Astrocyte (in vitro differentiated cells and primary cell): ENCODE measurements at regions not wholly inside any gene's neighbourhood (a gene's known extent, or its start where the extent isn't known, plus 50 kb on each side); places are given as distances from the start of the nearest gene placed in this dataset.

Experiments
- EZH2 ChIP-seq: IDR thresholded peaks from 2 replicates; pipeline ENCODE4 v1.6.1; 2012; ENCODE audit warnings: mild to moderate bottlenecking, low read length, inconsistent platforms; ENCODE audit not compliant: insufficient read depth
- TF ChIP-seq, protein P1 (sequence below): IDR thresholded peaks from 2 replicates; pipeline ENCODE4 v1.5.1; 2011; ENCODE audit warnings: low read depth, mild to moderate bottlenecking, inconsistent platforms, low read length, moderate library complexity; ENCODE audit not compliant: insufficient read depth

DNA sequence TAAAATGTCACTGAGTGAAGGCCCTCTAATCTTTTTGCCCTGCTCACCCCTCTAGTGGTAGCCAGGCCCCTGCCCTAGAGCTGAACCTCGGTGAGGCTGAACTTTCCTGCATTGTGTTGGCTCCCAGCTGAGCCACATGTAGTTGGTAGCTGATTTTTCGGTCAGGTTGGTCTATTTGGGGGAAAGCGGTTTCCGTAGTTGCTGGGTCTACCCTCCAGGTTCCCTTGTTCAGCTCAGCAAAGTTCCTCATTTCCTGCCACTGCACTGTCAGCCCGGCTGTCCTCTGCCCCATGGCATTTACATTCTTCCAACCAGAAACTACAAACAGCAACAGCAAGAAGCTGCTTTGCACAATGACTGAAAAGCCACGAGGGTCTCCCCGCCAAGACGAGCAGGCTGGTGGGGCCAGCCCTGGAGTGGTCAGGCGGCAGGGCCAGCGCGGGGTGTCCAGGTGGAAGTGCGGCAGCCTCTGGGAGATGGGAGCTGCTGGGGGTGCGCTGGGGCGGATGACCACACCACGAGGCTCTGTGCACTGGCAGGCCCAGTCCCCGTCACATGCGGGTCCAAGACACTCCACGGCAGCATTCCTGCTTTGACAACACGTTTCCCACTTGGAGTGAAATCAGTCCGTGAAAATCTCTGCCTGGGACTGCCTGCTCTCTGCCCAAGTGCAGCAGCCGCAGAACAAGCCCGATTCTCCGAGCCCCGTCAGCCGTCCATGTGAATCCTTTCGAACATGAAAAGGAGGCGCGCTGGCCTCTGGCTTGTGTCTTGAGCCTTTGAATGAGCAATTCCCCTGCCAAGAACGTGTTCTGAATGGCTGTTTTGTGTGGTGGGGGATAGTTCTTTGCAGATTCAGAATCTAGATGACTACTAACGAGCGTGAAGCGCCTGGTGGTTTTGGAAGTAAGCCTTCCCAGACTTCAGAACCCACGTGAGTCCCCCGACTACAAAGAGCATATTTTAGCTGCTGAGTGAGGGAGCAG is 159.4 kb downstream of the ASB1 start:
- TF ChIP-seq, protein P1, sequence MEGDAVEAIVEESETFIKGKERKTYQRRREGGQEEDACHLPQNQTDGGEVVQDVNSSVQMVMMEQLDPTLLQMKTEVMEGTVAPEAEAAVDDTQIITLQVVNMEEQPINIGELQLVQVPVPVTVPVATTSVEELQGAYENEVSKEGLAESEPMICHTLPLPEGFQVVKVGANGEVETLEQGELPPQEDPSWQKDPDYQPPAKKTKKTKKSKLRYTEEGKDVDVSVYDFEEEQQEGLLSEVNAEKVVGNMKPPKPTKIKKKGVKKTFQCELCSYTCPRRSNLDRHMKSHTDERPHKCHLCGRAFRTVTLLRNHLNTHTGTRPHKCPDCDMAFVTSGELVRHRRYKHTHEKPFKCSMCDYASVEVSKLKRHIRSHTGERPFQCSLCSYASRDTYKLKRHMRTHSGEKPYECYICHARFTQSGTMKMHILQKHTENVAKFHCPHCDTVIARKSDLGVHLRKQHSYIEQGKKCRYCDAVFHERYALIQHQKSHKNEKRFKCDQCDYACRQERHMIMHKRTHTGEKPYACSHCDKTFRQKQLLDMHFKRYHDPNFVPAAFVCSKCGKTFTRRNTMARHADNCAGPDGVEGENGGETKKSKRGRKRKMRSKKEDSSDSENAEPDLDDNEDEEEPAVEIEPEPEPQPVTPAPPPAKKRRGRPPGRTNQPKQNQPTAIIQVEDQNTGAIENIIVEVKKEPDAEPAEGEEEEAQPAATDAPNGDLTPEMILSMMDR, result no peak
- no peak for TF ChIP-seq EZH2
